Duodenal mucosa (tissue), 2 donors: ENCODE measurements at regions not wholly inside any gene's neighbourhood (a gene's known extent, or its start where the extent isn't known, plus 50 kb on each side); places are given as distances from the start of the nearest gene placed in this dataset.

Source experiments
- H3K27ac ChIP-seq: one replicate; pipeline ENCODE4 v1.7.0; 2013; ENCODE audit warnings: low read depth, low read length
- H3K27me3 ChIP-seq, 2 donors: one replicate each; pipeline ENCODE4 v1.7.0; 2013; ENCODE audit warnings: low read length in 2 of 2, control low read depth in 1 of 2; ENCODE audit not compliant: insufficient read depth in 2 of 2, control insufficient read depth in 1 of 2
- H3K36me3 ChIP-seq, 2 donors: one replicate each; pipeline ENCODE4 v1.7.0; 2013; ENCODE audit warnings: low read length in 2 of 2, control low read depth in 1 of 2; ENCODE audit not compliant: insufficient read depth in 2 of 2, control insufficient read depth in 1 of 2
- H3K4me1 ChIP-seq, 2 donors: one replicate each; pipeline ENCODE4 v1.7.0; 2013; ENCODE audit warnings: low read length in 2 of 2, control low read depth in 1 of 2; ENCODE audit not compliant: insufficient read depth in 2 of 2, control insufficient read depth in 1 of 2
- H3K4me3 ChIP-seq, 2 donors: one replicate each; pipeline ENCODE4 v1.7.0; 2013; ENCODE audit warnings: low read length in 2 of 2, low read depth in 1 of 2
- H3K9ac ChIP-seq, 2 donors: one replicate each; pipeline ENCODE4 v1.7.0; 2013; ENCODE audit warnings: low read length in 2 of 2, low read depth in 1 of 2
- H3K9me3 ChIP-seq, 2 donors: one replicate each; pipeline ENCODE4 v1.7.0; 2013; ENCODE audit warnings: low read length in 2 of 2, control low read depth in 1 of 2; ENCODE audit not compliant: control insufficient read depth in 1 of 2

DNA sequence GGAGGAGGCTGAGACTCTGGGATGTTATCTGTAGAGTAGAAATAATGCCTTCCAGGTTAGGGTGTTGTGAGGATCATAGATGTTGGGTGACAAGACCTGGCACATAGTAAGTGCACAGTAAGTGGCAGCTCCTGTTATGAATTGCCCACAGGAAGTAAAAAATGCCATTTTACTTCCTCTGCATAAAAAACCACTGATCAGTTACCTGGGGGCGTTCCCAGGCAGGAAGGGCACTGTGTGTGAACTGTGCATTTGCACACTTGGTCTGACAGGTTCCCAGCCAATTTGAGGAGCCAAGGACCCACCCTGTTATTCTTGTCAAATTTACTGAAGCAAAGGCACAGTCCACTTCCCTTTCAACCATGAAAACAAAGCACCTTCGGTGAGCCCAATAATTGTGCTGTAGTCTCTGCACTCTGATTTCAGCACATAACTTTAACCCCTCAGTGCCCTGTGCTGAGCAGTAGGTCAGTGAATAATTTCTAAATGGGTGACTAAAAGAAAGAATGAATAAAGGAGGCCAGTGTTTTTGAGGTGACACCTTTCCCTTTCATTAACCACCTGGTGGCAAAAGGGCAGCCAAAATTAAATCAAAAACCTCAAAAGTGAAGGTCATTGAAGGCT is 85.8 kb upstream of the ARHGEF3 start:
- Histone ChIP-seq H3K9me3 (no peaks in the 10 kb centered on the region), H3K27ac (no peak overlapping the region), H3K4me3 (no peak overlapping the region), H3K27me3 (no peaks in the 10 kb centered on the region), H3K9ac (no peak overlapping the region), H3K36me3 (no peaks in the 10 kb centered on the region), H3K4me1 (no peaks in the 10 kb centered on the region)

GRCh38 chr3:56886314-56886713 is 84.6 kb upstream of the ARHGEF3 start:
- H3K36me3 ChIP-seq: no peaks in the 10 kb centered on the region
- H3K9ac ChIP-seq: no peak overlapping the region
- no peaks in the 10 kb centered on the region for H3K9me3 ChIP-seq
- no peak overlapping the region for H3K27ac ChIP-seq
- no peaks in the 10 kb centered on the region for H3K27me3 ChIP-seq
- no peaks in the 10 kb centered on the region for H3K4me1 ChIP-seq
- H3K4me3 ChIP-seq: no peak overlapping the region

DNA sequence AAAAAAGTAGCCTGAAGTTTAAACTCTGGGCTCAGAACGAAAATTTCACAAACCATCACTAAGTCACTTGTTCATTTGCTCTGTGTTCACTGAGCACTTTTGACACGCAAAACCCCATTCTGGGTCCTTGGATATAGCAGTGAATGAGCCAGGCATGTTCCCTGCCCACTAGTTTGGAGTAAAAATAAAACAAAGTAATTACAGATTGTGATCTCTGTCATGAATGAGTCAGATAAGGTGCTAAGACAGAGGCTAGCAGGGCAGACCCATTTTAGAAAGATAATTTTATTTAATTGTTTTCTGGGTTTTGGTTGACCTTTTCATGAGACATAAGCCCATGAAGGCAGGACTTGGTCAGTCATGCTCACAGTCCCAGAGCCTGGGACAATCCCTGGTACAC is 84.1 kb upstream of the ARHGEF3 start:
- Histone ChIP-seq H3K4me3 (no peak overlapping the region), H3K9ac (no peak overlapping the region), H3K27ac (no peak overlapping the region), H3K9me3 (no peaks in the 10 kb centered on the region), H3K4me1 (no peaks in the 10 kb centered on the region), H3K27me3 (no peaks in the 10 kb centered on the region), H3K36me3 (no peaks in the 10 kb centered on the region)

DNA sequence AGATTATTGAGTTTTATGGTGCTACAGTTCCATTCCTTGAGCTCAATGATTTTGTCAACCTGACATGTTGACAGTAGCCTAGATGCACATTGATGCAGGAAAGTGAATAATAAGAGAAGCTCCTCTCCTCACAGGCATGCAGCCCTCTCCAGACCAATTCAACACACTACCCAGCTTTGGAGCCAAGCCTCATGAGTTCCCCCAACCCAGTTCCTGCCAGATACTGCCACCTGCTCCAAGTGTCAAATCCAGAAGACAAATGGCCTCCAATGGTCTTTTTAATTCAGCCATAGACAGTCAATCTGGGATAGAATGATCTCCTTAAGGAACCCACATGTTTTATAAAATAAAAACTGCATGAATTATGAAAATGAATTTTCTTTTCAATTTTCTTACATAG is 83.7 kb upstream of the ARHGEF3 start:
- no peaks in the 10 kb centered on the region for H3K9me3 ChIP-seq
- H3K4me3 ChIP-seq: no peak overlapping the region
- no peaks in the 10 kb centered on the region for H3K4me1 ChIP-seq
- H3K27me3 ChIP-seq: no peaks in the 10 kb centered on the region
- no peaks in the 10 kb centered on the region for H3K36me3 ChIP-seq
- no peak overlapping the region for H3K27ac ChIP-seq
- H3K9ac ChIP-seq: no peak overlapping the region

DNA sequence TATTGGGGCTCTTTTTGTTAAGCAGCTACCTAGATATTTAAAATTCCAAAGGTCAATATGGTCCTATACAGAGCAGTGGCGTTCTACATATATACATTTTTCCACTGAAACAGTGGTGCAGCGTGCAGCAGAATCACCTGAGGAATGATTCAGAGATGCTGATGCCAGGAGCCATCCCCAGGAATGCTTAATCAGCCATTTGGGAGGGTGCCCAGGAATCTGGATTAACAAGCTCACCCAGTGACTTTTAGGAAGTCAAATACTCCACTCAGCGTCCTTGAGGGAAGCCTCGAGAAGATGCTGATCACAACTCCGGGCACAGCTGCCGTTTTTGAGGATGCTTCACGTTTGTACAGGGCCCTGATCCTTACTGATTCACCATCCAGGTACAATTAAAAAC is 82.6 kb upstream of the ARHGEF3 start:
- Histone ChIP-seq H3K27me3 (no peaks in the 10 kb centered on the region), H3K4me3 (no peak overlapping the region), H3K27ac (no peak overlapping the region), H3K9me3 (no peaks in the 10 kb centered on the region), H3K36me3 (no peaks in the 10 kb centered on the region), H3K9ac (no peak overlapping the region), H3K4me1 (no peaks in the 10 kb centered on the region)

- no peak overlapping the region for H3K9ac ChIP-seq
- no peak overlapping the region for H3K4me3 ChIP-seq
- H3K4me1 ChIP-seq: no peaks in the 10 kb centered on the region
- no peaks in the 10 kb centered on the region for H3K27me3 ChIP-seq
- no peak overlapping the region for H3K27ac ChIP-seq
- H3K36me3 ChIP-seq: no peaks in the 10 kb centered on the region
- no peaks in the 10 kb centered on the region for H3K9me3 ChIP-seq
Observed at GRCh38 chr3:56883828-56884227, 82.1 kb upstream of the ARHGEF3 start.

- H3K4me1 ChIP-seq: no peaks in the 10 kb centered on the region
- H3K27me3 ChIP-seq: no peaks in the 10 kb centered on the region
- H3K9ac ChIP-seq: no peak overlapping the region
- H3K9me3 ChIP-seq: no peaks in the 10 kb centered on the region
- no peak overlapping the region for H3K27ac ChIP-seq
- no peaks in the 10 kb centered on the region for H3K36me3 ChIP-seq
- H3K4me3 ChIP-seq: no peak overlapping the region
Observed at GRCh38 chr3:56882896-56883295, 81.1 kb upstream of the ARHGEF3 start.

- Histone ChIP-seq H3K36me3 (no peaks in the 10 kb centered on the region), H3K4me3 (no peak overlapping the region), H3K9ac (no peak overlapping the region), H3K27me3 (no peaks in the 10 kb centered on the region), H3K27ac (no peak overlapping the region), H3K9me3 (no peaks in the 10 kb centered on the region), H3K4me1 (no peaks in the 10 kb centered on the region)
Observed at GRCh38 chr3:56881841-56882240, 80.1 kb upstream of the ARHGEF3 start.

DNA sequence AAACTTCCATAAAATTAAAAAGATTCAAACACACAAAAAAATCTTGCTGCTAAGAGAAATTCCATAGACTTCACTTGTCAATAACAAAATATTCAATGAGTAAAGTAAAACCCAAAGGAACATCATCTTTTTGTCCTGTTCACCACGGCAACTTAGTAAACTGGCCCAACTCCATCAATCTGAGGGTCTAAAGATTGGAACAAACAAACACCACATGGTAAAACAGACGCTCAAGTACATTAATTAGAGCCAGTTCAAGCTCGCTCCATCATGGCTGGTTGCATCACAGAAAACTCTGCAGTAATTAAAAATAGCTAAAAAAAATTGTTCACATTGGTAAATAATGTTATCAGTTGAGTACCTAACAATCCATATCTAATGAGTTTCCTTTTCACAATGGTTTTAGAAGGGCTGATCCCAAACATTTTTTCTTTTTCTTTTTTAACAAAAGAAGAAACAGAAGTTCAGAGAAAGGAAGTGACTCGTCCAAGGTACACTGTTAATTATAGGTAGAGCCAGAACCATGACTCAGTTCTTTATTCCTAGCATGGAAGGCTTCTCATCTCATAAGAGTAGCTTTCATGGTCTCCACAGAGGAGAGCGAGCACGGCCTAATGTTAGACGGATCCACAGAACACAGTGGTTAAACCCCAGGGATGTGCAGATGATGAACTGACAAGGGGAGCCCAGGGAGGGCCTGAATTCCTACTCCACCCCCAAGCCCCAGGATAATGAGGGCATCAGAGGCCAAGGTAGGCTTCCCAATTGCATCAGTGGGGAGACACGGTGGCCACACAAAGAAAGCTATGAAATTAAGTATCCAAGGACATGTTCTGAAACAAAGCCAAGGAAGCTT is 79.2 kb upstream of the ARHGEF3 start:
- Histone ChIP-seq H3K9ac (no peak overlapping the region), H3K4me3 (no peak overlapping the region), H3K4me1 (no peaks in the 10 kb centered on the region), H3K36me3 (no peaks in the 10 kb centered on the region), H3K27ac (no peak overlapping the region), H3K27me3 (no peaks in the 10 kb centered on the region), H3K9me3 (no peaks in the 10 kb centered on the region)

DNA sequence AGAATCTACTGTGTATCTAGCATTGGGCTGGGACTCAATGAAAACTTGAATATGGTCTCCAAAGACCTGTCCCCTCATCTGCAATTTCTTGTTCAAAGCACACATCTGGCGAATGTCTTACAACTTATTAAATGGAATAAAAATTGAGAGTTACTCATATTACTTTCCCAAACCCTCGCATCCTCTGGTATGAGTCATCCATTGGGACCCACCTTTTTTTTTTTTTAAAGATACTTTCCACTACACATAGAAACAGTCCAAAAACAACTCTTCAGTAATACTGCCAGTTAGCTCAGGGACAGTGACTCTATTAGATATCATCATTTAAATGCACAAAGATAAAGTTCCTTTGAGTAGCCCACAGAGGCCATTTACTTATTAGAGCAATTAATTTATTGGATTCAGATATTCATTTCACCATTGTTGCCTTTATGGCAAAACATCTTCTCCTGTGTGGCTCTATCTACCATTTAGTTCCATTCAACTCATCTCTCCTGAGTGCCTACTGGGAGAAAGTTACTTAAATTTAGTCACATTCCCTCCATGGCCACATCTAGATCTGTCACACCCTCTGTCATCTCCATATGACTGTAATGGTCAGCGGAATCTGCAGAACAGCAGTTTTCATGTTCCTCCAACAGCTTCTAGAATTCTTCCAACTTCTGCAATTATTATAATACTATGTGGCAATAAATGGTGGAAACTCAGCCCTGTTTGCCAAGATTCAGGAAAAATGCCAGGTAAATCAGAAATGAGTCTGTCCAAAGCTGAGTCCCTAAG is 77.9 kb upstream of the ARHGEF3 start:
- no peaks in the 10 kb centered on the region for H3K4me1 ChIP-seq
- no peak overlapping the region for H3K4me3 ChIP-seq
- no peaks in the 10 kb centered on the region for H3K9me3 ChIP-seq
- no peaks in the 10 kb centered on the region for H3K36me3 ChIP-seq
- no peak overlapping the region for H3K27ac ChIP-seq
- H3K9ac ChIP-seq: no peak overlapping the region
- H3K27me3 ChIP-seq: no peaks in the 10 kb centered on the region
